ENCODE measurements at regions not wholly inside any gene's neighbourhood (a gene's known extent, or its start where the extent isn't known, plus 50 kb on each side); places are given as distances from the start of the nearest gene placed in this dataset.

- peak overlapping the region in 2 of 7 donors; percentile 16 to 26 for H3K27ac Mint-ChIP-seq
- no peak for TF ChIP-seq CTCF (IDR thresholded peaks at IDR 0.05)
Measured at GRCh38 chr3:101926594-101927105, 77.3 kb downstream of the NFKBIZ start.

GRCh38 chr3:101928890-101929289, 79.6 kb downstream of the NFKBIZ start:
- no peak overlapping the region for H2AFZ ChIP-seq (ENCODE audit: insufficient read depth, low read depth, low read length, poor library complexity, severe bottlenecking)
- Mint-ChIP-seq H3K4me3 (no peak overlapping the region), H3K9me3 (no peaks in the 10 kb centered on the region), H3K36me3 (peaks cover 2% of the 10 kb centered on the region in 2 donors), H3K27ac (no peak overlapping the region), H3K27me3 (ENCODE audit: low read depth in 3 of 3) (peaks cover 0 to 5% (median 1%) of the 10 kb centered on the region in 3 donors), H3K4me1 (peaks cover 38% of the 10 kb centered on the region)
- no peaks in the 10 kb centered on the region for H3K27me3 ChIP-seq (ENCODE audit: control insufficient read depth in 2 of 2, insufficient read depth in 2 of 2, low read length in 2 of 2)
- no peak for TF ChIP-seq CTCF (IDR thresholded peaks at IDR 0.05)
- no peak overlapping the region for H3K4me3 ChIP-seq (replicated peaks in 1 of 3; ENCODE audit: low read depth in 2 of 3, low read length in 3 of 3)
- peak in 1 of 3 donors; percentile 21 for DNase-seq
- no peak overlapping the region for H3K4me2 ChIP-seq (replicated peaks; ENCODE audit: extremely low read depth, low read length, poor library complexity, severe bottlenecking)
- WGBS (ENCODE audit: insufficient coverage) = no CpG with 5 or more reads among the region's 1 CpG
- no peaks in the 10 kb centered on the region for H3K36me3 ChIP-seq (replicated peaks in 1 of 2; ENCODE audit: control insufficient read depth in 1 of 2, insufficient read depth in 2 of 2, low read length in 2 of 2)
- no peaks in the 10 kb centered on the region for H3K9me3 ChIP-seq (replicated peaks in 1 of 2; ENCODE audit: control insufficient read depth in 1 of 2, insufficient read depth in 1 of 2, low read length in 2 of 2)
- peaks cover 12 to 26% of the 10 kb centered on the region in 2 donors for H3K4me1 ChIP-seq (ENCODE audit: control insufficient read depth in 1 of 2, insufficient read depth in 2 of 2, low read length in 2 of 2)
- no peak overlapping the region for H3K27ac ChIP-seq (ENCODE audit: low read depth in 1 of 2, low read length in 2 of 2)
- intact Hi-C loops (cut with micrococcal nuclease) = no loop called here
- H3K9ac ChIP-seq (ENCODE audit: insufficient read depth, low read length, poor library complexity, severe bottlenecking) = no peak overlapping the region
- no peaks in the 10 kb centered on the region for H4K20me1 ChIP-seq (ENCODE audit: insufficient read depth, low read length)
- H3K79me2 ChIP-seq (ENCODE audit: insufficient read depth, low read length) = no peaks in the 10 kb centered on the region

More at GRCh38 chr3:101926594-101927105, 77.3 kb downstream of the NFKBIZ start:
- no peaks in the 10 kb centered on the region for H3K9me3 ChIP-seq (replicated peaks in 1 of 2; ENCODE audit: control insufficient read depth in 1 of 2, insufficient read depth in 1 of 2, low read length in 2 of 2)
- H3K79me2 ChIP-seq (ENCODE audit: insufficient read depth, low read length) = no peaks in the 10 kb centered on the region
- Mint-ChIP-seq H3K9me3 (peaks cover 0 to 7% (median 2%) of the 10 kb centered on the region in 7 donors), H3K4me3 (no peak overlapping the region), H3K4me1 (peaks cover 25% of the 10 kb centered on the region), H3K36me3 (peaks cover 0 to 6% of the 10 kb centered on the region in 2 donors), H3K27me3 (ENCODE audit: low read depth in 3 of 3) (peaks cover 0 to 2% (median 0%) of the 10 kb centered on the region in 3 donors)
- H3K27ac ChIP-seq (ENCODE audit: low read depth in 1 of 2, low read length in 2 of 2) = no peak overlapping the region
- no peak overlapping the region for H3K4me2 ChIP-seq (replicated peaks; ENCODE audit: extremely low read depth, low read length, poor library complexity, severe bottlenecking)
- peaks cover 12 to 22% of the 10 kb centered on the region in 2 donors for H3K4me1 ChIP-seq (ENCODE audit: control insufficient read depth in 1 of 2, insufficient read depth in 2 of 2, low read length in 2 of 2)
- intact Hi-C loops (cut with micrococcal nuclease) = no loop called here
- no peaks in the 10 kb centered on the region for H4K20me1 ChIP-seq (ENCODE audit: insufficient read depth, low read length)
- no peaks in the 10 kb centered on the region for H3K27me3 ChIP-seq (ENCODE audit: control insufficient read depth in 2 of 2, insufficient read depth in 2 of 2, low read length in 2 of 2)
- no peak for DNase-seq
- H2AFZ ChIP-seq (ENCODE audit: insufficient read depth, low read depth, low read length, poor library complexity, severe bottlenecking) = no peak overlapping the region
- WGBS (ENCODE audit: insufficient coverage) = 84% methylated on average over 3 of the region's 7 CpGs
- no peaks in the 10 kb centered on the region for H3K36me3 ChIP-seq (replicated peaks in 1 of 2; ENCODE audit: control insufficient read depth in 1 of 2, insufficient read depth in 2 of 2, low read length in 2 of 2)
- no peak overlapping the region for H3K4me3 ChIP-seq (replicated peaks in 1 of 3; ENCODE audit: low read depth in 2 of 3, low read length in 3 of 3)
- no peak overlapping the region for H3K9ac ChIP-seq (ENCODE audit: insufficient read depth, low read length, poor library complexity, severe bottlenecking)
